ENCODE measurements at regions not wholly inside any gene's neighbourhood (a gene's known extent, or its start where the extent isn't known, plus 50 kb on each side); places are given as distances from the start of the nearest gene placed in this dataset.

DNA sequence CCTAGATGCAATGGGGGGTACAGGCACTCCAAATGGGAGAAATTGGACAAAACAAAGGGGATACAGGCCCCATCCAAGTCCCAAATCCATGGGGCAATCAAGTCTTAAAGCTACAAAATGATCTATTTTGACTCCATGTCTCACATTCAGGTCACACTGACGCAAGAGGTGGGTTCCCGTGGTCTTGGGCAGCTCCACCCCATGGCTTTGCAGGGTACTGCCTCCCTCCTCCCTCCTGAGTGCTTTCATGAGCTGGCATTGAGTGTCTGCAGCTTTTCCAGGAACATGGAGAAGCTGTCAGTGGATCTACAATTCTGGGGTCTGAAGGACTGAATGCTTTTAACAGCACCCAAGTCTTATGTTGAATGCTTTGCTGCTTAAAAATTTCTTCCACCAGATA, 274.5 kb upstream of the LRIG3 start:
- Histone ChIP-seq H3K4me1 (ENCODE audit: control insufficient read depth, insufficient read depth, low read length) (no peaks in the 10 kb centered on the region), H3K4me3 (ENCODE audit: low read depth, low read length) (no peak overlapping the region), H3K27ac (ENCODE audit: extremely low read depth, low read depth, low read length) (no peak overlapping the region), H3K9me3 (ENCODE audit: control insufficient read depth, insufficient read depth, low read depth, low read length) (no peaks in the 10 kb centered on the region), H3K36me3 (ENCODE audit: control insufficient read depth in 2 of 2, insufficient read depth in 1 of 2, low read length in 2 of 2) (no peaks in the 10 kb centered on the region)
- ChIA-PET POLR2A (no interaction called here), CTCF (interaction anchor here (1.6 kb wide), 1 partner anchor 9 kb away, joined by 4 read pairs; no protein-coding TSS in a partner anchor)
- no peak for TF ChIP-seq ZNF558 (tag by site-specific recombination; IDR thresholded peaks at IDR 0.05)
- no peak for TF ChIP-seq SP7 (tag by site-specific recombination; IDR thresholded peaks at IDR 0.05)
- no peak for TF ChIP-seq ELK4 (IDR thresholded peaks at IDR 0.05; ENCODE audit: borderline replicate concordance, low read depth, low read length)
- no peak for TF ChIP-seq ZNF621 (tag by site-specific recombination; IDR thresholded peaks at IDR 0.05)
- TF ChIP-seq ZNF266 (tag by site-specific recombination; IDR thresholded peaks at IDR 0.05; ENCODE audit: low read depth): no peak
- TF ChIP-seq SETDB1 (IDR thresholded peaks at IDR 0.05; ENCODE audit: insufficient read length, low read length): no peak

DNA sequence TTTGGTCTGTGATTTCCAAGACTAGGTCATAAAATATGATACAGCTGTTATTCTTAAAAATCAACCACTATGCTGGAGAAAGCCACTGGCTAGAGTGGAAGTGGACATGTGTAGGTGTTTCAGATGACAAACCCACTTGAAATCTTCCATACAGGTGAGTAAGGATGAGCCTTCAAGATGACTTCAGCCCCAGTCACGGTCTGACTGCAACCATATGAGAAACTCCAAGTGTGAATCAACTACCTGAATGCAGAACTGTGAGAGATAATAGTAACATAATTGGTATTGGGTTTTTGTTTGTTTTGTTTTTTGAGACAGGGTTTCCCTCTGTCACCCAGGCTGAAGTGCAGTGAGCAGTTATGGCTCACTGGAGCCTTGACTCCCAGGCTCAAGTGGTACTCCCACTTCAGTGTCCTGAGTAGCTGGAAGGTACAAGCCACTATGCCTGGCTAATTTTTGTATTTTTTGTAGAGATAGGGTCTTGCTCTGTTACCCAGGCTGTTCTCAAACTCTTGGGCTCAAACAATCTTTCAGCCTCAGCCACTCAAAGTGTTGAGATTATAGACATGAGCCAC, 273.3 kb upstream of the LRIG3 start:
- Histone ChIP-seq H3K27ac (ENCODE audit: extremely low read depth, low read depth, low read length) (no peak overlapping the region), H3K4me3 (ENCODE audit: low read depth, low read length) (no peak overlapping the region), H3K9me3 (ENCODE audit: control insufficient read depth, insufficient read depth, low read depth, low read length) (no peaks in the 10 kb centered on the region), H3K36me3 (ENCODE audit: control insufficient read depth in 2 of 2, insufficient read depth in 1 of 2, low read length in 2 of 2) (no peaks in the 10 kb centered on the region), H3K4me1 (ENCODE audit: control insufficient read depth, insufficient read depth, low read length) (no peaks in the 10 kb centered on the region)
- TF ChIP-seq ZFP37 (tag by site-specific recombination; IDR thresholded peaks at IDR 0.05): no peak
- TF ChIP-seq ZNF549 (tag by site-specific recombination; IDR thresholded peaks at IDR 0.05): no peak
- no peak for TF ChIP-seq ZNF366 (tag by site-specific recombination; conservative IDR thresholded peaks at IDR 0.05)
- no peak for TF ChIP-seq ZNF692 (tag by site-specific recombination; IDR thresholded peaks at IDR 0.05)
- TF ChIP-seq ZNF664 (tag by site-specific recombination; IDR thresholded peaks at IDR 0.05): no peak
- TF ChIP-seq ZNF311 (tag by site-specific recombination; IDR thresholded peaks at IDR 0.05; ENCODE audit: borderline replicate concordance): no peak
- CTCF ChIA-PET: interaction anchor here (0.5 to 1.6 kb wide), 2 partner anchors 7 to 225 kb away, joined by 3 to 4 read pairs; no protein-coding TSS in a partner anchor
- POLR2A ChIA-PET: no interaction called here

- CTCF ChIA-PET: interaction anchor here (0.7 kb wide), 1 partner anchor 1103 kb away, joined by 5 read pairs; no protein-coding TSS in a partner anchor
- no peak overlapping the region for H3K4me3 ChIP-seq (ENCODE audit: low read depth, low read length)
- TF ChIP-seq PRDM1 (tag by site-specific recombination; IDR thresholded peaks at IDR 0.05): no peak
- no peak for TF ChIP-seq ZNF138 (tag by site-specific recombination; IDR thresholded peaks at IDR 0.05; ENCODE audit: borderline replicate concordance)
- TF ChIP-seq ZBTB49 (tag by site-specific recombination; IDR thresholded peaks at IDR 0.05; ENCODE audit: low read depth): no peak
- no peak for TF ChIP-seq ZNF521 (tag by site-specific recombination; IDR thresholded peaks at IDR 0.05)
- no peak for TF ChIP-seq ZNF585B (tag by site-specific recombination; IDR thresholded peaks at IDR 0.05)
- no peak for TF ChIP-seq ZNF394 (tag by site-specific recombination; IDR thresholded peaks at IDR 0.05; ENCODE audit: borderline replicate concordance)
- no peak for TF ChIP-seq ZNF426 (tag by site-specific recombination; IDR thresholded peaks at IDR 0.05)
- TF ChIP-seq, protein P1, sequence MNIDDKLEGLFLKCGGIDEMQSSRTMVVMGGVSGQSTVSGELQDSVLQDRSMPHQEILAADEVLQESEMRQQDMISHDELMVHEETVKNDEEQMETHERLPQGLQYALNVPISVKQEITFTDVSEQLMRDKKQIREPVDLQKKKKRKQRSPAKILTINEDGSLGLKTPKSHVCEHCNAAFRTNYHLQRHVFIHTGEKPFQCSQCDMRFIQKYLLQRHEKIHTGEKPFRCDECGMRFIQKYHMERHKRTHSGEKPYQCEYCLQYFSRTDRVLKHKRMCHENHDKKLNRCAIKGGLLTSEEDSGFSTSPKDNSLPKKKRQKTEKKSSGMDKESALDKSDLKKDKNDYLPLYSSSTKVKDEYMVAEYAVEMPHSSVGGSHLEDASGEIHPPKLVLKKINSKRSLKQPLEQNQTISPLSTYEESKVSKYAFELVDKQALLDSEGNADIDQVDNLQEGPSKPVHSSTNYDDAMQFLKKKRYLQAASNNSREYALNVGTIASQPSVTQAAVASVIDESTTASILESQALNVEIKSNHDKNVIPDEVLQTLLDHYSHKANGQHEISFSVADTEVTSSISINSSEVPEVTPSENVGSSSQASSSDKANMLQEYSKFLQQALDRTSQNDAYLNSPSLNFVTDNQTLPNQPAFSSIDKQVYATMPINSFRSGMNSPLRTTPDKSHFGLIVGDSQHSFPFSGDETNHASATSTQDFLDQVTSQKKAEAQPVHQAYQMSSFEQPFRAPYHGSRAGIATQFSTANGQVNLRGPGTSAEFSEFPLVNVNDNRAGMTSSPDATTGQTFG (tag by site-specific recombination; IDR thresholded peaks at IDR 0.05; ENCODE audit: borderline replicate concordance): no peak
- TF ChIP-seq ZIC2 (tag by site-specific recombination; IDR thresholded peaks at IDR 0.05): no peak
- TF ChIP-seq IKZF3 (tag by site-specific recombination; IDR thresholded peaks at IDR 0.05): no peak
- no peak for TF ChIP-seq ZNF530 (tag by site-specific recombination; IDR thresholded peaks at IDR 0.05; ENCODE audit: low read depth)
- TF ChIP-seq SCRT1 (tag by site-specific recombination; IDR thresholded peaks at IDR 0.05; ENCODE audit: borderline replicate concordance): no peak
- TF ChIP-seq ZNF114 (tag by site-specific recombination; IDR thresholded peaks at IDR 0.05): no peak
- no peaks in the 10 kb centered on the region for H3K9me3 ChIP-seq (ENCODE audit: control insufficient read depth, insufficient read depth, low read depth, low read length)
- no peaks in the 10 kb centered on the region for H3K36me3 ChIP-seq (ENCODE audit: control insufficient read depth in 2 of 2, insufficient read depth in 1 of 2, low read length in 2 of 2)
- no peaks in the 10 kb centered on the region for H3K4me1 ChIP-seq (ENCODE audit: control insufficient read depth, insufficient read depth, low read length)
- H3K27ac ChIP-seq (ENCODE audit: extremely low read depth, low read depth, low read length): no peak overlapping the region
- POLR2A ChIA-PET: no interaction called here
Measured at GRCh38 chr12:59191372-59191771, 271.1 kb upstream of the LRIG3 start.
